Body of pancreas (tissue), 4 donors: ENCODE measurements at regions not wholly inside any gene's neighbourhood (a gene's known extent, or its start where the extent isn't known, plus 50 kb on each side); places are given as distances from the start of the nearest gene placed in this dataset.

Experiments
- CTCF ChIP-seq, 7 experiments: fragments of 450-650 bp in 4 of 7; fragments of 200-600 bp in 3 of 7; sonication (generic) in 3 of 7; IDR thresholded peaks; one replicate each; pipeline ENCODE4 v1.5.1; 2016 to 2019; ENCODE audit warnings: antibody characterized with exemption in 7 of 7
- POLR2A ChIP-seq, 3 donors: fragments of 450-650 bp; IDR thresholded peaks; one replicate each; pipeline ENCODE4 v1.6.1; 2016; ENCODE audit warnings: antibody characterized with exemption in 3 of 3, mild to moderate bottlenecking in 2 of 3

- TF ChIP-seq POLR2A (IDR thresholded peaks at IDR 0.05) = no peak
- no peak for TF ChIP-seq CTCF (IDR thresholded peaks at IDR 0.05)
Measured at GRCh38 chr10:37684765-37685164, 172.6 kb downstream of the ZNF248 start.
